Common myeloid progenitor, CD34-positive (primary cell): ENCODE measurements at regions not wholly inside any gene's neighbourhood (a gene's known extent, or its start where the extent isn't known, plus 50 kb on each side); places are given as distances from the start of the nearest gene placed in this dataset.

Experiments
- CTCF ChIA-PET: fragments of 350-600 bp; sonication (Branson Sonifier 250); formaldehyde crosslinking; loops from one replicate; lab custom pipeline; 2021; ENCODE audit warnings: antibody characterized with exemption; lab: Charles Lee
- POLR2A ChIA-PET: fragments of 350-600 bp; sonication (Branson Sonifier 250); formaldehyde crosslinking; loops from one replicate; lab custom pipeline; 2021; ENCODE audit warnings: antibody characterized with exemption; lab: Charles Lee
- DNase-seq, 3 donors: peaks; one replicate each; pipeline versions ENCODE4 v3.0.0 to v3.0.0-alpha.2; 2013
- H3K27ac ChIP-seq, 2 experiments: 1 replicate in 1 of 2; 2 replicates in 1 of 2; pipeline ENCODE4 v1.7.0; 2013; ENCODE audit warnings: inconsistent platforms in 2 of 2, low read length in 2 of 2, mild to moderate bottlenecking in 2 of 2, low read depth in 1 of 2, moderate library complexity in 1 of 2; ENCODE audit not compliant: severe bottlenecking in 2 of 2, insufficient read depth in 1 of 2, poor library complexity in 1 of 2
- H3K27me3 ChIP-seq, 5 experiments: replicated peaks in 2 of 5; 1 replicate in 3 of 5; 2 replicates in 2 of 5; pipeline versions ENCODE4 v1.6.1 to v1.7.0; 2013; ENCODE audit warnings: low read length in 4 of 5, mild to moderate bottlenecking in 2 of 5, moderate library complexity in 2 of 5, inconsistent platforms in 1 of 5; ENCODE audit not compliant: insufficient read depth in 5 of 5, control insufficient read depth in 4 of 5
- H3K36me3 ChIP-seq, 4 experiments: 1 replicate in 2 of 4; 2 replicates in 2 of 4; pipeline versions ENCODE4 v1.6.1 to v1.7.0; 2013; ENCODE audit warnings: low read length in 3 of 4, control low read depth in 1 of 4, mild to moderate bottlenecking in 1 of 4; ENCODE audit not compliant: control insufficient read depth in 4 of 4, insufficient read depth in 4 of 4
- H3K4me1 ChIP-seq, 4 experiments: 1 replicate in 3 of 4; 2 replicates in 1 of 4; pipeline versions ENCODE4 v1.6.1 to v1.7.1; 2013; ENCODE audit warnings: low read length in 3 of 4, mild to moderate bottlenecking in 3 of 4, control low read depth in 1 of 4, inconsistent platforms in 1 of 4, moderate library complexity in 1 of 4; ENCODE audit not compliant: control insufficient read depth in 4 of 4, insufficient read depth in 4 of 4; ENCODE audit errors: control extremely low read depth in 1 of 4
- H3K4me3 ChIP-seq, 7 experiments: 1 replicate in 4 of 7; 2 replicates in 3 of 7; pipeline versions ENCODE4 v1.5.1 to v1.7.0; 2013; ENCODE audit warnings: mild to moderate bottlenecking in 7 of 7, low read length in 6 of 7, moderate library complexity in 6 of 7, inconsistent platforms in 2 of 7, low read depth in 2 of 7, control low read depth in 1 of 7; ENCODE audit not compliant: insufficient read depth in 4 of 7, control insufficient read depth in 1 of 7; ENCODE audit errors: extremely low read depth in 1 of 7
- H3K9me3 ChIP-seq, 5 experiments: 1 replicate in 4 of 5; 2 replicates in 1 of 5; pipeline versions ENCODE4 v1.6.1 to v1.7.1; 2013; ENCODE audit warnings: low read length in 4 of 5, mild to moderate bottlenecking in 2 of 5, inconsistent platforms in 1 of 5, low read depth in 1 of 5, moderate library complexity in 1 of 5; ENCODE audit not compliant: control insufficient read depth in 4 of 5, insufficient read depth in 2 of 5; ENCODE audit errors: control extremely low read depth in 1 of 5
- WGBS: methylation state at CpG from one replicate; pipeline ENCODE4 v1.1.5; 2013; ENCODE audit not compliant: insufficient coverage; 5-methylcytosine and 5-hydroxymethylcytosine counted together

- Histone ChIP-seq H3K4me1 (no peaks in the 10 kb centered on the region), H3K4me3 (no peak overlapping the region), H3K27me3 (no peaks in the 10 kb centered on the region), H3K9me3 (no peaks in the 10 kb centered on the region), H3K36me3 (no peaks in the 10 kb centered on the region), H3K27ac (no peak overlapping the region)
- 85% methylated on average over 4 of the region's 8 CpGs for WGBS
- POLR2A ChIA-PET, result no interaction called here
- CTCF ChIA-PET, result no interaction called here
- no peak for DNase-seq
These were observed 502.5 kb upstream of the ARRDC3 start for GRCh38 chr5:91885291-91886265.

GRCh38 chr5:91884036-91884435 lies 500.9 kb upstream of the ARRDC3 start:
- no peak for DNase-seq
- no CpG with 5 or more reads among the region's 1 CpG for WGBS
- Histone ChIP-seq H3K27ac (no peak overlapping the region), H3K27me3 (no peaks in the 10 kb centered on the region), H3K4me3 (no peak overlapping the region), H3K4me1 (no peaks in the 10 kb centered on the region), H3K9me3 (no peaks in the 10 kb centered on the region), H3K36me3 (no peaks in the 10 kb centered on the region)
- ChIA-PET POLR2A (no interaction called here), CTCF (no interaction called here)

DNA sequence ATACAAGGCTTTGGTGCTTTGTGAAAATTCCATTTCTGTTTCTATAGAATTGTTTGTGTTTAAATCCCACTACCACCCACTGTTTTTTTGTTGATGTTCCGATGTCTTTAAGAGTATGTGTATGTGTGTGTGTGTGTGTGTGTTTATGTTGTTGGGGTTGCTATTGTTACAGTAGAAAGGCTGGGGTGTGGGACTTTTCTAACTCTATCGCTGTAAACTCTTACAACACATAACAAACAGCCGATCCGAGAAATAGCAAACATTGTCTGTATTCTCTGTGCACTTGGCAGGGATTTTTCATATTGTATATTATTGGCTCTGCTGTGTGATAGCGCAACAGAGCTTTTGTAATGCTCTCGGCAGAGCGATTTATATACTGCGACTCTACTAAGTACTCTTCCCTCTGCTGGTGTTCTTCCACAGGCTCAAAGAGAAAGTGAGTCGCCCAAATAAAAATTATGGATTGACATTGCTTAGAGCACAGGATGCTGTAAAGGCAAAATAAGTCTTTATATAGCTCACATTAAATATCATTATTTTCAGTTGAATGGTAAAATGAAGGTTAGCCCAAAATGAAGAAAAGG lies 492.2 kb upstream of the ARRDC3 start:
- CTCF ChIA-PET, result no interaction called here
- POLR2A ChIA-PET, result no interaction called here
- H3K4me3 ChIP-seq, result no peak overlapping the region
- no peaks in the 10 kb centered on the region for H3K27me3 ChIP-seq
- H3K27ac ChIP-seq, result no peak overlapping the region
- WGBS, result no CpG with 5 or more reads among the region's 9 CpGs
- no peaks in the 10 kb centered on the region for H3K9me3 ChIP-seq
- no peaks in the 10 kb centered on the region for H3K36me3 ChIP-seq
- no peak for DNase-seq
- no peaks in the 10 kb centered on the region for H3K4me1 ChIP-seq

DNA sequence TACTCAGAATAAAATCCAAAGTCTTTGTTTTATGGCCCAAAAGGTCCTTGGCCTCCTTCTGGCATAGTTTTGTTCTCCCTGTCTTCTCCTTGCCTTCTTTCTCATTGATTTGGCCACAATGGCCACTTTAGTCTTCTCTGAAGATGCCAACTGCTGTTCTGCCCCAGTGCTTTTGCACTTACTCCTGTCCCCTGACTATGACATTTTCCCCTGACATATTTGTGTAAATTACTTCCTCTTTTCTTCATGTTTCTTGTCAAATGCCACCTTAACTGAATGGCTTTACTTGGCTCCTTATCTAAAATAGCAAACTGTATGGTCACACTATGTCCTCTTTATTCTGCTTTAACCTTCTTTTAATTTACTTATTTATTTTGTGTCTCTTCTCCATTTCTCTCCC lies 484.7 kb upstream of the ARRDC3 start:
- Histone ChIP-seq H3K4me3 (no peak overlapping the region), H3K27me3 (no peaks in the 10 kb centered on the region), H3K36me3 (no peaks in the 10 kb centered on the region), H3K27ac (no peak overlapping the region), H3K9me3 (no peaks in the 10 kb centered on the region), H3K4me1 (no peaks in the 10 kb centered on the region)
- ChIA-PET CTCF (no interaction called here), POLR2A (no interaction called here)
- DNase-seq, result no peak

DNA sequence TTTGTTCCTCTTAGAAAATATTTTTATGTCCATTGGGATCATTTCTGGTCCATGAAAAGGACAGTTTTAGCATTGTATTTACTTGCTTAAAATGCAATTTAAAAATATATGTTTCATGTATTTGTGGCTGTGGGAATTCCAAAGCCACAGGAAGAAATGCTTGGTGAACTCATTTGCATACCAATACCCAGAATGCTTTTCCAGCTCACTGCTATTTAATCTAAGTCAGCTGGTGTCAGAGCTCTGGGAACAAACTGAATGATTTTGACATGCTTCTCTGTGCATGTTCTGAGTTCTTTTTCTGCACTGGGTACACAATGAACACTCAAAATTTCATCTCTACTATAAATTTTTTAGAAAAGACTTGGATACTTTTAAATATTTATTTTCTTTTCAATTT lies 482.8 kb upstream of the ARRDC3 start:
- Histone ChIP-seq H3K9me3 (no peaks in the 10 kb centered on the region), H3K4me3 (no peak overlapping the region), H3K4me1 (no peaks in the 10 kb centered on the region), H3K27ac (no peak overlapping the region), H3K27me3 (no peaks in the 10 kb centered on the region), H3K36me3 (no peaks in the 10 kb centered on the region)
- CTCF ChIA-PET, result no interaction called here
- no peak for DNase-seq
- POLR2A ChIA-PET, result no interaction called here

GRCh38 chr5:91864962-91865361 lies 481.8 kb upstream of the ARRDC3 start:
- Histone ChIP-seq H3K36me3 (no peaks in the 10 kb centered on the region), H3K9me3 (no peaks in the 10 kb centered on the region), H3K27me3 (no peaks in the 10 kb centered on the region), H3K27ac (no peak overlapping the region), H3K4me3 (no peak overlapping the region), H3K4me1 (no peaks in the 10 kb centered on the region)
- DNase-seq, result no peak
- POLR2A ChIA-PET, result no interaction called here
- CTCF ChIA-PET, result no interaction called here
- WGBS, result no CpG with 5 or more reads among the region's 1 CpG

GRCh38 chr5:91851670-91852069 lies 468.6 kb upstream of the ARRDC3 start:
- ChIA-PET CTCF (no interaction called here), POLR2A (no interaction called here)
- Histone ChIP-seq H3K27me3 (no peaks in the 10 kb centered on the region), H3K4me1 (no peaks in the 10 kb centered on the region), H3K9me3 (no peaks in the 10 kb centered on the region), H3K36me3 (no peaks in the 10 kb centered on the region), H3K27ac (no peak overlapping the region), H3K4me3 (no peak overlapping the region)
- no peak for DNase-seq
- no CpG with 5 or more reads among the region's 2 CpGs for WGBS
